ENCODE measurements at regions not wholly inside any gene's neighbourhood (a gene's known extent, or its start where the extent isn't known, plus 50 kb on each side); places are given as distances from the start of the nearest gene placed in this dataset.

- DNase-seq: no peak
Observed at GRCh38 chr3:162437480-162437879, 940.9 kb downstream of the OTOL1 start.

- DNase-seq: no peak
Observed at GRCh38 chr3:162441716-162442115, 945.1 kb downstream of the OTOL1 start.

- DNase-seq: no peak
Observed at GRCh38 chr3:162443376-162443775, 946.8 kb downstream of the OTOL1 start.

- DNase-seq: no peak
Observed at GRCh38 chr3:162468791-162469190, 972.2 kb downstream of the OTOL1 start.

GRCh38 chr3:162487138-162487537 is 990.5 kb downstream of the OTOL1 start:
- DNase-seq: peak; percentile 0

- peak; percentile 48 for DNase-seq
Observed at GRCh38 chr3:162489853-162490252, 993.2 kb downstream of the OTOL1 start.

GRCh38 chr3:162491952-162492351 is 995.3 kb downstream of the OTOL1 start:
- DNase-seq: peak; percentile 32

- peak; percentile 90 for DNase-seq
Observed at GRCh38 chr3:162492446-162493081, 996.0 kb downstream of the OTOL1 start.

- no peak for DNase-seq
Observed at GRCh38 chr3:162498626-162499025, 1002.0 kb downstream of the OTOL1 start.

GRCh38 chr3:162507397-162507796 is 1010.8 kb downstream of the OTOL1 start:
- DNase-seq: no peak

GRCh38 chr3:162512488-162512887 is 1015.9 kb downstream of the OTOL1 start:
- no peak for DNase-seq

GRCh38 chr3:162517110-162517509 is 1020.5 kb downstream of the OTOL1 start:
- DNase-seq: no peak

- DNase-seq: no peak
Observed at GRCh38 chr3:162521669-162522068, 1025.1 kb downstream of the OTOL1 start.

GRCh38 chr3:162525066-162525742 is 1028.6 kb downstream of the OTOL1 start:
- DNase-seq: peak; percentile 98

GRCh38 chr3:162525771-162526170 is 1029.2 kb downstream of the OTOL1 start:
- DNase-seq: no peak

- no peak for DNase-seq
Observed at GRCh38 chr3:162534431-162534830, 1037.8 kb downstream of the OTOL1 start.

GRCh38 chr3:162538491-162538890 is 1041.9 kb downstream of the OTOL1 start:
- DNase-seq: peak; percentile 45

GRCh38 chr3:162538906-162539305 is 1042.3 kb downstream of the OTOL1 start:
- DNase-seq: peak; percentile 14

GRCh38 chr3:162540421-162540820 is 1043.8 kb downstream of the OTOL1 start:
- DNase-seq: no peak

- no peak for DNase-seq
Observed at GRCh38 chr3:162541923-162542322, 1045.3 kb downstream of the OTOL1 start.

GRCh38 chr3:162544246-162544645 is 1047.6 kb downstream of the OTOL1 start:
- DNase-seq: no peak

- no peak for DNase-seq
Observed at GRCh38 chr3:162546910-162547309, 1050.3 kb downstream of the OTOL1 start.

- DNase-seq: no peak
Observed at GRCh38 chr3:162547321-162547720, 1050.7 kb downstream of the OTOL1 start.

- DNase-seq: no peak
Observed at GRCh38 chr3:162555761-162556160, 1059.2 kb downstream of the OTOL1 start.

Measured in fibroblast of skin of abdomen (primary cell).